GM12864 (cell line): ENCODE measurements at regions not wholly inside any gene's neighbourhood (a gene's known extent, or its start where the extent isn't known, plus 50 kb on each side); places are given as distances from the start of the nearest gene placed in this dataset.
A peak's percentile ranks its signal among the peaks of the same experiment; 100 is the strongest.

Experiments used
- DNase-seq: peaks from one replicate; pipeline ENCODE4 v3.0.0-alpha.2; 2011; ENCODE audit warnings: low read depth
- H3K4me3 ChIP-seq: 2 replicates; pipeline ENCODE4 v1.5.1; 2011; ENCODE audit warnings: mild to moderate bottlenecking, low read depth, low read length, control low read depth
- CTCF ChIP-seq: IDR thresholded peaks from 2 replicates; pipeline ENCODE4 v1.5.1; 2011; ENCODE audit warnings: low read depth, mild to moderate bottlenecking, moderate library complexity, low read length, control low read depth, inconsistent platforms; ENCODE audit errors: missing control alignments

GRCh38 chr12:125403843-125404242, 338.6 kb downstream of the AACS start:
- no peak for TF ChIP-seq CTCF
- DNase-seq: no peak
- H3K4me3 ChIP-seq: no peak overlapping the region

- H3K4me3 ChIP-seq: no peak overlapping the region
- no peak for DNase-seq
- no peak for TF ChIP-seq CTCF
Measured at GRCh38 chr12:125406131-125406530, 340.9 kb downstream of the AACS start.

DNA sequence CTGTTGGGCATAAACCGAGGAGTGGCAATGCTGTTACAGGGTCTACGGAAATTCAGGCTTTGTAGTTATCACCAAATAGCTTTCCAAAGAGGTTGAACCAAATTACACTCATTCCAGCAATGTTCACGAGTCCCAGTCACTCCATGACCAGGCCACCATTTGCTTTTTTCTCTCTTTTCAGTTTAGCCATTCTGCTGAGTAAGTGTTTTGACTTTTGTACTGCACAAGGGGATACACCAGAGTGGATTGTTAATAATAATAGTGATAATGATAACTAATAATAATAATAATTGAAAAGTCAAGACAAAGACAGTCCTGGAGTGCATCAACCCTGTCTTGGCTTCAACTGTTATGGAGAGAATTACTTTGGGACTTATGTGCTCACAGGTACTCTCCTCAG, 343.5 kb downstream of the AACS start:
- no peak for TF ChIP-seq CTCF
- DNase-seq: no peak
- H3K4me3 ChIP-seq: no peak overlapping the region

DNA sequence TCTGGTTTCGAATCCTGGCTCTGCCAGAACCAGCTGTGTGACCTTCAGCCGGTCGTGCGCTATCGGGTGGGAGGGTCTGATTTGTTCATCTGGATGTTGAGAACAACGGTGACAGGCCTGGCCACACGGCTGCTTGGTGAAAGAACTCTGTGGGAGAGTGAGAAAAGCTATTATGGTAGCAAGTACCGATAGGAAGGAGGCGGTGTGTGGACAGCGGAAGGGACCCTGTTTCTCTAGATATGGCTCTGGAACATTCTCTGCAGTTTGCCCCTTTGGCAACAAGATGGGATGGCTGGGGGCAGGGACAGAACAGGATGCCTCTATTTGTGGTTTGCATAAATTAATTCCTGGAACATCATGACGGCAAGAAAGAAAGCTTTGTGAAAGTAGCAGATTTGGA, 347.3 kb downstream of the AACS start:
- no peak for DNase-seq
- no peak for TF ChIP-seq CTCF
- no peak overlapping the region for H3K4me3 ChIP-seq

DNA sequence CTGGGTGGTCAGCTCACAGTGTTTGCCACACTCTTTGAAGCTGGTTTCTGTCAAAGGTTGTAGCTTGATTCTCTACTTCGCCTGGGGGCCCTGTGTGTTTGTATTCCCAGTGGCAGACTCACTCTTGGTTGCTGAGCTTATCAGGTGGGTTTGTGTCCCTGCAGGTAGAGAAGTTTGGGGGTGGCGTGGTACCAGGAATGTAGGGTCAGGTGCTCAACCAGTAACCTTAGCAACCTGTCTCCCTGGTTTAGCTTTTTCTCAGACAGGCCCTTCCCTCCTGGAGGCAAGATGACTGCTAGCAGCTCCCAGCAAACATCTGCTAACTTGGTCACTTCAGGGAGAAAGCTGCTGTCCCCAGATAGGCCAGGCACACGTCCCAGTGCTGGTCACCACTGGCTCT, 352.2 kb downstream of the AACS start:
- no peak overlapping the region for H3K4me3 ChIP-seq
- TF ChIP-seq CTCF: no peak
- no peak for DNase-seq

- no peak overlapping the region for H3K4me3 ChIP-seq
- peak; percentile 40 for DNase-seq
- TF ChIP-seq CTCF: no peak
Measured at GRCh38 chr12:125418902-125419564, 353.8 kb downstream of the AACS start.

GRCh38 chr12:125424909-125425308, 359.7 kb downstream of the AACS start:
- no peak for DNase-seq
- TF ChIP-seq CTCF: no peak
- H3K4me3 ChIP-seq: no peak overlapping the region
